ENCODE measurements at regions not wholly inside any gene's neighbourhood (a gene's known extent, or its start where the extent isn't known, plus 50 kb on each side); places are given as distances from the start of the nearest gene placed in this dataset.

DNA sequence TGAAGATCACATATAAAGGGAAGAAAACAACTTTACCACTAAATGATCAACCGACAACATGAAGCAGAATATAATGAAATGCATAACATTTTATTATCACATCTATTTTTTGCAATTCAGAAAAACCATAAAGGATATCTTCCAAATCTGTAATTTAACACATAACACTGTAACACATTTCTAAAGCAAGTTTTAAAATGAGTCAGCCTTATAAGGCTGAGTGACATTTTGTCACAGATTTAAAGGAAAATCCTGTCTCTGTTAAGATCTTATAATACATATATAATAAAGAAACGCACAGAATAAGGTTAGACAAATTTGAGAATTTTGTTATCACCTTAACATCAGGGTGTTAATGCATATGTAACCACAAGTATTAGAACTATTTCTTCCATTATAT is 198.4 kb upstream of the RASA1 start:
- no peak for DNase-seq

DNA sequence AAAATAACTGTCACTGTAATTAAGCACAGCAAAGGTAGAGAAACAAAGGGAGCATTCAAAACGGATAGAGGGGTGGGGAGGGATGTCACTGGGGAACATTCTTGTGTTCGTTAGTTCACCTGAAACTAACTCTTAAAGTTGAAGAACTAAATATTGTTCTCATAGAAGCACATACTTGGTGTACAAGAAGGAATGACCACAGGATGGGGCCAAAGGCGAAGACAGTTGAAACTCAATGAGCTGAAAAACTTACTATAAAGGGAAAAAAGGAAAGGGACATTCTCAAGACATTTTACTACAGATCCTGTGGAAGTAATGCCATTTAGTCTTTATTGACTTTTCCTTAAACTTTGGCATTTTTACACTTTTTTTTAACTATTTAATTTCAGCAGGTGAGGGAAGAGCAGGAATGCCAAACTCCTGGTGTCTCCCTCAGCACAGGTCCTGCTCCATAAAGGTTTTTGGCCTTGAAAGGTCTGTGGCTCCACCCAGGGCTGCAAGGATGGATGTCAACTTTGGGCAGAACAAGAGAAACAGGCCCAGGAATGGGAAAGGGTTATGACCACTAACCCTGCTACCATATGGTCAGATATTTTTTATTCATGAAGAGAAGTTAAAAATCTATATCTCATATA is 197.6 kb upstream of the RASA1 start:
- no peak for DNase-seq

DNA sequence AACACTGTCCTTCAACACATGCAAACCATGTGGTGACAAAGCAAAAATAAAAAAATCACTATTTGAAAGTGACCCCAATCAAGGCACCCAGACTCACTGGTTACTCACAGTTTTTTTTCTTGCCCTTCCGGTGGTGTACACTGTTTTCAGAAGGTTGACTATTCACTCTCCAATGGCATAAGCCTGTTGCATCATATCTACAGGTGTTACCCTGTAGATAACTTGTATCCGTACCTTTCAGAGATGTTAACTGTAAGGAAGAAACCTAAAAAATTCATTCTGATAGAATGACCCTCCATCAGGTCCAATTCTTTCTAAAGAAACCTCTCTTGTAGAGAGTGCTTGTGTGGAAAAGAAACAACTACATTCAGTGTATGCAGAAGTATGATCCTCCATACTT is 193.6 kb upstream of the RASA1 start:
- DNase-seq = no peak

DNA sequence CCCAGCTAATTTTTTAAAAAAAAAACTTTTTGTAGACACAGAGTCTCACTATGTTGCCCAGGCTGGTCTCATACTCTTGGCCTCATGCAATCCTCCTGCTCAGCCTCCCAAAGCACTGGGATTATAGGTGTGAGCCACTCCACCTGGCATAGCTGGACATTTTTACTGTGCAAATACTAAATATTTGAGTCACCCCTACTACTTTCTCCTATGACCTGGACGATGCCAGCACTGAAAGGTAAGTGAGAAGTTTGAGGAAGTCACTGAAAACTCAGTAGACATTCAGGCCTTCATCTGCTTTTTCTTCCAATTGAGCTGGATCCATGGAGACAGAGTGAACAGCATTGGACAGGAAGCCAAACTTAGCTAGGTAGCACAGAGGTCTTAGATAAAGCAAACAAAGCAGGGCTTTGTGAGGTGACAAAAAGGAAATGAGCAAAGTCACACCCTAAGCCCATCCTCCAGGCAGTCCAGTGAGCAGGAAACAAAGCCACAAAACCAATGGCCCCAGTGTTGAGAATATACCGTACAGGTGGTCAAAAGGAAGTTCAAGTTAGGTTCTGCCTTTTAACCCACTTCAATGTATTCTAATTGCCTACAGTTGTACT is 192.6 kb upstream of the RASA1 start:
- DNase-seq = no peak

DNA sequence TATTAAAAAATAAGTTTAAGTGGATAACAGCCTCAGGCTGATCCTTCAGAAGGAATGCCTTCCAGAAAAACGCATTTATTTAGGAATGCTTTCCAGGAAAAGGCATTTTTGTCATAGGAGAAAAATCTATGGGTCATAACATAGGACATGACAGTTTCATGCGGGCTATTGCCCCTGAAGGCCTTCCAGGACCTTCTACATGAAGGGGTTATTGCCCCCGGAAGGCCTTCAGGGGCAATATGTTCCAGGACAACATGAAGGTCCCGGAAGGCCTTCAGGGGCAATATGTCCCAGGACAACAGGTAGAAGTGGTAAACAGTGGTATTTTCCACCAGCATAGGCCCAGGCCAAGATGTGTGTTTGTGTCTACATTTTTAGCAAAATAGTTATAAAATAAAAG is 191.3 kb upstream of the RASA1 start:
- DNase-seq = no peak

DNA sequence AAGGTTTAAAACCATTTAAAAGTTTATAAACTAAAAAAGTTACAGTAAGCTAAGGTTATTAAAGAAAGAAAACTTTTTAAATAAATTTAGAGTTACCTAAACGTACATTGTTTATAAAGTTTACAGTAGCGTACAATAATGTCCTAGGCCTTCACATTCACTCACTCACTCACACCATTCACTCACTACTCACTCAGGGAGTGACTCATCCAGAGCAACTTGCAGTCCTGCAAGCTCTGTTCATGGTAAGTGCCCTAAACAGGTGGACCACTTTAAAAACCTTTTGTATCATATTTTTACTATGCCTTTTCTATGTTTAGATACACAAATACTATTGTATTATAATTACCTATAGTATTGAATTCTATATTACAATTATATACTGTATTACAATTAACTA is 190.8 kb upstream of the RASA1 start:
- no peak for DNase-seq

DNA sequence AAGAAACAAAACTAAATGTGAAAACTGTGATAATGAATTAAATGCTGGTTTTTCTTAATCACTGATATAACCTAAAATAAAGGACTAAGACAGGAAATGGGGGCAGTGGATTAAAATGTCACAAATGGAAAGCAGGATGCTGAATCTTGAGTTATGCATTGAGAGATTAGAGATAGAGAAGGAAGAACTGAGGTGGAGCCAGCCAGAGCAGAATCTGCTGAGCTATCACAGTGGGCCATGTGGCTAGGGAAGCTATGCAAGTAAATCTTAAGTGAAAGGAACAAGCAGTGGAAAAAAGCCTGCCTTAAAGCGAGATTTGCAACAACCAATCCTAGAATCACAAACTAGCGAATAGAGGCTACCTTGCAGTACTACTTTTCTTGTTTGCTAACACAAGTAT is 188.5 kb upstream of the RASA1 start:
- no peak for DNase-seq

DNA sequence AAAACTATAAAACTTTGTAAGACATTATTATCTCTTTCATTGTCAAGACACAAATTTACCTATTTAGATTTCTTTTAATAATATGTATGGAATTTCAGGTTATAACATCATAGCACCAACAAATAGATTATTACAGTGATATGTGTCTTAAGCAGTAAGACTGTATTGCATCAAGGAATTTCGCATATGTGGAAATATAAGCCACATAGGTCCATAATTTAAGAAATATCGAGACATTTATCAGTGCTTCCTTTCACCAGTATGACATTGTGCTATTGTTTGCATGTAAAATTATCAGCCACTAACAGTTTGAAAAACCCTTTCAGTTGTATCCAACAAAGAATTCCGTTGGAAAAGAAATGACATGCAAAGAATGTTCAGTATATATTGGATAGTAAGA is 186.7 kb upstream of the RASA1 start:
- DNase-seq = no peak

DNA sequence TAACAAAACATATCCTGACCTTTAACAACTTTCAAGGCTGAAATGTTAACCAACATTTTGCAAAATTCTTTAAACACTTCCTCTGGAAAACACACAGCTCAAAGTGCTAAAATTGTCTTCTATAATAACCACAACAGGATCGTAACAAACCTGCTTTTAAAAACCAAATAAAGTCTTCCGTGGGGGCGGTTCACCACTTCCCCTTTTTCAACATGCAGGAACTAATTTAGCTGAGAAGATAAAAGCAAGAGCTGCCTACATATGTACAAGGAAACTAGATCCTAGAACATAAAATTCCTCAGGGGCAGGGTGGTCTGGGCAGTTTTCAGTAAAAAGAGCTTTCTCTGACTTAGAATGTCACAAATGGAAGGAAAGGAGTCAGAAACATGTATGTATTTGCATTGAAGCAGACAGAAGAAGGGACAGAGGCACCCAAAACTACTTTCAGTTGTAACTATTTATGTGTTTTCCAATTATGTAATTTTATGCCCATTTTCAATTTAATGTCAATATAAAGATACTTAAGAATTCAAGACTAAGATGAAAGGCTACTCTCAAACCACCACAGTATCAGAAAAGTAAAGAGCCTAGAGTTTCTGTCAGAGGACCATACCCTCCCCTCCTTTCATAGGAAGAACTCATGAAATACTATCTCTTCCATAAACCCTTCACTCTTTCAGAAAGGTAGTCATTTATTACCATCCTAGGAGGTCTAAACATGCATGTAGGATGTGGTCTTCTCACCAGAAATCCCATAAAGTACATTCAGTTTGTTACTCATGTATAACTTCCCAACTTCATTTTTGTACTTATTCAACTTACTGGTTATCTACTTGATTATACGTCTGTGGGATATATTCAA is 185.9 kb upstream of the RASA1 start:
- DNase-seq = no peak

DNA sequence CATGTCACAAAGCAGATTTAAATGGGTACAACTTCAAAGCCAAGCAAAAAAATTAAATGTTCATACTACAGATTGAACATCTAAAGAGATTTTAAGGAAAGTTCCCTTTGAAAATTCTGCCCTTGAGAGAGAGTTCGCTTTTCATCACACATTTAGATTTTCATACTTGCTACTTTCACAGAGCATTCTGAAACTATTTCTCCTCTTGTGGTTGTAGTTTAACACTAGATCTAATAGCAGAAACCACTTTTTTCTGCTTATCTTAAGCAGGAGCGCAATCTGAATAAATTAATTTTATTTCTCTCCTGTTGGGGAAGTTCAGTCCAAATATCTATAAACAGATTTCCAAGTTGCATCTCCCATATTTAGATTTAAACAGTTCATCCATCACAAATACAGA is 173.3 kb upstream of the RASA1 start:
- DNase-seq = no peak

DNA sequence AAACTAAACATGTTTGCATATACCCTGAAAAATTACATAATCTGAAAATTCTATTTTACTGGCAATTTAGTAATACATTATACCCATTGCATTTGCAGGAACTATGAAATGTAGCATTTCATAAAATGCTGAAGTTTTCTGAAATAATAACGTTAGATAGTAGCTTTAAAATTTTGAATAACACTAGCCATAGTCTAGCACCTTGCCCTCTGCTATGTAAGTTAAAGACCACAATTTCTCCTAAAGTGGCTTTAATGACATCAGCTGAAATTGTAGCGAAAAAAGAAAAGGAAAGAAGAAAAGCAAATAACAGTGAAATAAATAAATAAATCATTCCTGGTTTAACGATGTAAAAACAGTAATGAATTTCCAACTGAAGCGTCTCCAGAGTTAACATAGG is 172.8 kb upstream of the RASA1 start:
- no peak for DNase-seq

DNA sequence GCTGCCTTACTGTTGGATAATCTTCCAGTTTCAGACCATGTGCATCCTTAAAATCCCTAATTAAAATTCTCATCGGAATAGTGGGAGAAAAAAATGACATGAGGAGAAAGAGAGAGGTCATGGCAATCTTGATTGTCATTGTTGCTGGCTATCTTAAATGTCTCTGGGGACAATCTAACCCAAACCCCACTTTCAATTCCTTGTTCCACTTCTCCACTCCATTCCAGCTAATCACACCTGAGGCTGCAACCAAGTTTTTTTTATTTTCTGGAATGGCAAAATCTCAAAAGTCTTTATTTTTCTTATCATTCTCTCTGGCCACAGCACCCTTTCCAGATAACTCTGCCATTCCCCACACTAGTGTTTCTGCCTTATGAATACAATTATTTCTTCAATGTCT is 171.9 kb upstream of the RASA1 start:
- DNase-seq = no peak

DNA sequence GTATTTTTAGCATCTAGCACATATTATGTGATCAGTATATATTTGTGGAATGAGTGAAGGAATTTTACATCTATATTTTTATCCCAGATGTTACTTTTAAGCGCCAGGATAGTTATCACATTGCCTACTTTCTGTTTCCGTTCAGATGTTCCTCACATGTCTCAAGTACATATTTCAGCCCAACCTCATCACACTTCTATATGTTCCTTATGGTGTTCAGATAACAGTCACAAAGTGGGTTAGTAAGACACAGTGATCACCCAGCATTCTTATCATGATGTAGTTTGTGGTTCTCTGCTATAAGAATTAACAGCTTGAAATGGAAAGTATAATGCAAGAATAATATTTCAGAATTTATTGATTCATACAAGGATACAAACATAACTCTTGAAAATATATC is 170.0 kb upstream of the RASA1 start:
- DNase-seq = no peak

DNA sequence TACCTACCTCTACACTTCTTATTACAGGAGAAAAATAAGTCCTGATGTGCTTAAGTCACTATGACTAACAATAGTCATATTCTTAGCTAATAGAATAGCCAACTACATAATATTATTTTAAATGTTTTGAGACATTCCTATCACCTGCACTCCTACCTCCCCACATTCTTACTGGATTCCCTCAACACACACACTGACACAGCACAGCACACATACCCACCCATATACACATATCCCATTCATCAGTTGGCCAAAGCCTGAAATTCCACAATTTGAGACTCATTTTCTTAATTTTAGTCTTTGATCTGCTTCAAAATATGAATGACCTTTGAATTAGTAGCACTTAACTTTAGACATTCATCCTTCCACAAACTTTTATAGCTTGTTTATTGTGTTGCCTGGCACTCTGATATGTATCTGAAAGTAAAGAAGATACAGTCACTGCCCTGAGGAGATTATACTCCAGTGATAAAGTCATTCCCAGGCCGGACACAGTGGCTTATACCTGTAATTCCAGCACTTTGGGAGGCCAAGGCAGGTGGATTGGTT is 168.3 kb upstream of the RASA1 start:
- no peak for DNase-seq

DNA sequence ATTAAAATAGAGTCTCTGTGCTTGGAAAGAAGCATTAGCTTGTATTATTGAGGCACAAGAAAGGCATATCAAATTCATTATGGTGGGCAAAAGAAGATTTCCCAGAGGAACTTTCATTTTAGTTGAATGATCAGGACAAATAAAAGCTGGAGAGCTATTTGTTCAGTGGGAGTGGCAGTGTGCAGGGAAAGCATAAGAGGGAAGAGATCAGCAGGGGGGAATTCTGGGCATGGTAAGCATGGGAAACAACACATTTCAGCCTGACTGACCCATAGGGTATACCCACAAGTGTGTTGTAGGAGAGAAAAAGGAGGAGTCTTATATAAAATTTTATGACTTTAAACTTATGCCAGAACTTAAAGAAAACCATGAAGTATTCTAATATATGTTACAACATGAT is 167.7 kb upstream of the RASA1 start:
- no peak for DNase-seq

DNA sequence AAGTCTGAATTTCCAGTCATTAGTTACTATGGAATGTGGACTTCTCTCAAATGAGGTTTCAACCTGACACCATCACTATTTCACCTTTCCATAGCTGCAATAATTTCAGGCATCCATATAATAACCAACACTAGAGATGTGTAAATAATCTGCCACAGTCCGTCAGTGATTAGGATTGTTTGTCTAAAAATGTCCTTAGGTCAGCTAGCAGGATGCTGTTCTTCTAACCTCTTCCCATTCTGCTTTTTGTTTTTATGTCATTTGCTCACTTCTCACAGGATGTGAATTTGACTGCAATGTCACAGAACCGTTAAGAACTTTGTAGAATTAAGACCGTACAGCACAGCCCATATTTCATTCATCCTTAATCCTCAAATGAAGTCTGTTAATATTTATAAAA is 166.4 kb upstream of the RASA1 start:
- DNase-seq = no peak

DNA sequence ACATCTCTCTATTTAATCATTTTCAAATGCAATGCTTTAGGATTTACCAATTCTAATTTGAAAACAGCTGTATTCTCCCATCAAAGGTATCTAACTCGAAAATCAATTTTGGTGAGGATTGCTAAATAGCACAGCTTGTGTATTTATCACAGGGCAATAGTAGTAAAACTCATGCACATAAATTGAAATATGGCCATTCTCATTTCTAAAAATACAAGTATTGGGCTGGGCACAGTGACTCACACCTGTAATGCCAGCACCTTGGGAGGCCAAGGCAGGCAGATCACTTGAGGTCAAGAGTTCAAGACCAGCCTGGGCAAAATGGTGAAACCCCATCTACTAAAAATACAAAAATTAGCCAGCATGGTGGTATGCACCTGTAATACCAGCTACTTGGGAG is 164.8 kb upstream of the RASA1 start:
- DNase-seq = no peak

DNA sequence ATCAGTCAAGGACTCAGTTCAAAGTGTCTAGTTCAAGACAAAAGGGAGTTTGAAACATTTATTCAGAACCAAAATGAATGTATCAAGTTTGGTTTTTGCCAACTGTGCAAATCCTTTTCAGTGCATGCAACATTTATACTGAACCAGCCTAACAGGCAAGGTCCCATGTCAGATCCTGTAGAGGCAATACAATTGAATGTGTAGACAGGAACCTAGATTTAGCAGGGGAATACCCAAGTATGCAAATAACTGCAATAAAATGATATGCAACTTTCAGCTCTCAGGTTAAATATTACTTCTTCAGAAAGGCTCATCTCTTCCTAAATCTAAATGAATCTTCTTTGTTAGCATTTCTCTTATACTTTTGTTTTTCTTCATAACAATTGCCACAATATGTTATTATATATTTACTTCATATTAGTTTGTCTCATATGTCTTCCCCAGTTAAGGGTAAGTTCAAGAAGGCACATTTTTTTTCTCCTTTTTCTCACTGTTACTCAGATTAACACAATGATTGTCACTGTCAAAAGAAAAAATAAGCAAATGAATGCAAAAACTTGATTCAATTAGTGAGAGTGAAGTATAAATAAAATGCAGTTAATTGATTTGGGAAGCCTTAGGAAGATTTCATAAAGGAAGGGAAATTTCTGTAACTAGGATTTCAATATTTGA is 163.9 kb upstream of the RASA1 start:
- no peak for DNase-seq

DNA sequence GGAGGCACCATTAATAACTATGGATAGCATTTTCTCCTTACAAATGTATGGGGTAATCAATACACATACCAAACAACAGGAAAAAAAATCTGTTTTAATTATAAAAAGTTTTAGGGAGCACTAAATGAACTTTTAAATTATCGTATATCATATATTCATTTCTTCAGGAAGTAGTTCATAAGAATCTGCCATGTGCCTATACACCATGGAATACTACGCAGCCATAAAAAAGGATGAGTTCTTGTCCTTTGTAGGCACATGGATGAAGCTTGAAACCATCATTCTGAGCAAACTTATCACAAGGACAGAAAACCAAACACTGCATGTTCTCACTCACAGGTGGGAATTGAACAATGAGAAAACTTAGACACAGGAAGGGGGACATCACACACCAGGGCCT is 162.1 kb upstream of the RASA1 start:
- no peak for DNase-seq

DNA sequence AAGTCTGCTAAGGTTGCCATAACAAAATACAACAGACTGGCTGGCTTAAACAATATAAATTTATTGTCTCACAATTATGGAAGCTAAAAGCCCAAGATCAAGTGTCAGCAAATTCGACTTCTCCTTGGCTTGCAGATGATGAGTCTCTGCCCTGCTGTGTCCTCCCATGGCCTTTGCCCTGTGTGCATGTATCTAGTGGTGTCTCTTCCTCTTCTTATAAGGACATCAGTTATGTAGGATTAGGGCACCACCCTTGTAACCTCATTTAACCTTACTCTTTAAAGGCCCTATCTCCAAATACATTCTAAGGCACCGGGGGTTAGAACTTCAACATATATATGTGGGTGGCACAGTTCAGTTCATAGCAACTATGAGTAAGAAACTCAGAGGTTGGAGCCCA is 157.9 kb upstream of the RASA1 start:
- no peak for DNase-seq

DNA sequence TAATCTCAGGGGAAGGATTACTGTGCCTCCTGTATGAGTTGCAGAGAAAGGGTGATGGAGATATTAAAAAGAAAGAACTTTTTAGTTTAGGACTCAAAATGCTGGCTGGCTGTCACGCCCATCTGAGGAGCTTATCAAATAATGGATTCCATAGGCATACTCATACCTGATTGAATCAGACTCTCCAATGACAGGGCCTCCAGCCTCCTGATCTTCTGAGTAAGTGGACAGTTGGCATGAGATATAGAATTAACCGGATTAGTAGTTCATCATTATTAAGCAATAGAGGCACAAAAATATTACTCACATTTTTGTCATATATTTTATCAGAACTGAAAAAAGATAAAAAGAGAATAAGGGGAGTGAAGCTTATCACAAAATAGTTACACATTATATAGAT is 157.0 kb upstream of the RASA1 start:
- no peak for DNase-seq

DNA sequence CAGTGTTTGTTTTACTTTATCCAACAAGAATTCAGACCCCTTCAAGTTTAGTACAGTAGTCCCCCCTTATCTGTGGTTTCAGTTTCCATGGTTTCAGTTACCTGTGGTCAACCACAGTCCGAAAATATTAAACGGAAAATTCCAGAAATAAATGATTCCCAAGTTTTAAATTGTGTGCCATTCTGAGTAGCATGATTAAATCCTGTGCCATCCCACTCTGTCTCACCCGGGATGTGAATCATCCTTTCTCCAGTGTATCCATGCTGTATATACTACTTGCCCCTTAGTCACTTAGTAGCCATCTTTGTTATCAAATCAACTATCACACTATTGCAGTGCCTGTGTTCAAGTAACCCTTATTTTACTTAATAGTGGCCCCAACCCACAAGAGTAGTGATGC is 153.8 kb upstream of the RASA1 start:
- no peak for DNase-seq

DNA sequence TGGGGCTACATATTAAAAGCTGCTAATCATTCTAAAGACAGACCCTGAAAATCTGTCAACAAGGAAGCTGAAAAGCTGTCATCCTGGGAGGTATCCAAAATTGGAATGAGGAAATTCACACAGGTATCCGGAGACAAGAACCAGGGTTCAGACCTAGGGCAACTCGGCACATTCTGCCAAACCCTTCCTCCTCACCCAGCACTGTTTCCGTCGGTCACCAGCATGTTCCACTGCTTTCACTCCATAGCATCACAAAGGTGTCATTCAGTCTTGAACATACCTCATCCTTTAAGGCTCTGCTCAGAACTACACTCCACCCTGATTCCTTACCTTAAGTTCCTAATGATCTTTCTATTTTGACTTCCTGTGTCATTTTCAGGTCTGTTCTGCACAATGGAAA is 153.1 kb upstream of the RASA1 start:
- no peak for DNase-seq
